Liver (tissue), 8 donors: ENCODE measurements at regions not wholly inside any gene's neighbourhood (a gene's known extent, or its start where the extent isn't known, plus 50 kb on each side); places are given as distances from the start of the nearest gene placed in this dataset.

Source experiments
- DNase-seq: peaks from one replicate; pipeline ENCODE4 v3.0.0-alpha.2; 2017; ENCODE audit warnings: low spot score
- H3K27ac ChIP-seq, 2 donors: one replicate each; pipeline ENCODE4 v1.7.0; 2013; ENCODE audit warnings: inconsistent platforms in 2 of 2, low read length in 2 of 2, control low read depth in 1 of 2, low read depth in 1 of 2, mild to moderate bottlenecking in 1 of 2
- H3K27me3 ChIP-seq, 4 donors: one replicate each; pipeline versions ENCODE4 v1.6.1 to v1.7.0; 2013; ENCODE audit warnings: low read length in 3 of 4, inconsistent platforms in 1 of 4, mild to moderate bottlenecking in 1 of 4, moderate library complexity in 1 of 4; ENCODE audit not compliant: control insufficient read depth in 4 of 4, insufficient read depth in 4 of 4
- H3K36me3 ChIP-seq, 4 donors: one replicate each; pipeline versions ENCODE4 v1.6.1 to v1.7.0; 2013; ENCODE audit warnings: low read length in 3 of 4, mild to moderate bottlenecking in 3 of 4, low read depth in 1 of 4, moderate library complexity in 1 of 4; ENCODE audit not compliant: control insufficient read depth in 4 of 4, insufficient read depth in 3 of 4
- H3K4me1 ChIP-seq, 4 donors: one replicate each; pipeline versions ENCODE4 v1.6.1 to v1.7.0; 2013; ENCODE audit warnings: low read length in 3 of 4, mild to moderate bottlenecking in 3 of 4, moderate library complexity in 1 of 4; ENCODE audit not compliant: control insufficient read depth in 4 of 4, insufficient read depth in 4 of 4
- H3K4me3 ChIP-seq, 3 donors: one replicate each; pipeline versions ENCODE4 v1.6.1 to v1.7.0; 2013; ENCODE audit warnings: low read length in 3 of 3, control low read depth in 1 of 3, low read depth in 1 of 3, mild to moderate bottlenecking in 1 of 3
- H3K9ac ChIP-seq, 2 donors: one replicate each; pipeline ENCODE4 v1.7.0; 2013; ENCODE audit warnings: low read length in 2 of 2, mild to moderate bottlenecking in 2 of 2, moderate library complexity in 2 of 2, control low read depth in 1 of 2, low read depth in 1 of 2
- H3K9me3 ChIP-seq, 4 donors: one replicate each; pipeline versions ENCODE4 v1.6.1 to v1.7.0; 2013; ENCODE audit warnings: low read length in 3 of 4; ENCODE audit not compliant: control insufficient read depth in 4 of 4
- ATF3 ChIP-seq: IDR thresholded peaks from 2 replicates; pipeline ENCODE4 v1.6.1; 2016; ENCODE audit warnings: antibody characterized with exemption
- CTCF ChIP-seq: fragments of 150-350 bp; IDR thresholded peaks from 2 replicates; pipeline ENCODE4 v1.5.1; 2017; ENCODE audit warnings: improper control_type of control experiment, low read depth, low read length; ENCODE audit not compliant: missing input control
- FOXA1 ChIP-seq: IDR thresholded peaks from 2 replicates; pipeline ENCODE4 v1.6.1; 2016; ENCODE audit warnings: antibody characterized with exemption
- FOXA2 ChIP-seq: IDR thresholded peaks from 2 replicates; pipeline ENCODE4 v1.6.1; 2016; ENCODE audit warnings: antibody characterized with exemption
- GABPA ChIP-seq, 2 donors: IDR thresholded peaks in 1 of 2; conservative IDR thresholded peaks in 1 of 2; 2 replicates each; pipeline ENCODE4 v1.6.1; 2016; ENCODE audit warnings: antibody characterized with exemption in 2 of 2, mild to moderate bottlenecking in 1 of 2, moderate library complexity in 1 of 2
- HNF4A ChIP-seq, 2 donors: conservative IDR thresholded peaks; 2 replicates each; pipeline ENCODE4 v1.6.1; 2016; ENCODE audit warnings: antibody characterized with exemption in 2 of 2, mild to moderate bottlenecking in 2 of 2
- HNF4G ChIP-seq: IDR thresholded peaks from 2 replicates; pipeline ENCODE4 v1.6.1; 2016; ENCODE audit warnings: antibody characterized with exemption
- NR2F2 ChIP-seq: IDR thresholded peaks from 2 replicates; pipeline ENCODE4 v1.6.1; 2016; ENCODE audit warnings: antibody characterized with exemption
- RAD21 ChIP-seq, 2 donors: IDR thresholded peaks; 2 replicates each; pipeline ENCODE4 v1.6.1; 2016; ENCODE audit warnings: antibody characterized with exemption in 2 of 2, mild to moderate bottlenecking in 2 of 2
- RXRA ChIP-seq, 2 donors: IDR thresholded peaks; 2 replicates each; pipeline ENCODE4 v1.6.1; 2017 to 2018; ENCODE audit warnings: antibody characterized with exemption in 2 of 2, mild to moderate bottlenecking in 1 of 2
- SP1 ChIP-seq: IDR thresholded peaks from 2 replicates; pipeline ENCODE4 v1.6.1; 2018; ENCODE audit warnings: antibody characterized with exemption, mild to moderate bottlenecking
- TAF1 ChIP-seq: conservative IDR thresholded peaks from 2 replicates; pipeline ENCODE4 v1.6.1; 2016; ENCODE audit warnings: antibody characterized with exemption, mild to moderate bottlenecking
- ZBTB33 ChIP-seq: IDR thresholded peaks from 2 replicates; pipeline ENCODE4 v1.6.1; 2016; ENCODE audit warnings: antibody characterized with exemption
- WGBS: extraction: QIAGEN DNeasy Blood & Tissue Kit; methylation state at CpG from one replicate; pipeline ENCODE4 v1.1.7; 2013; 5-methylcytosine and 5-hydroxymethylcytosine counted together
- TF ChIP-seq, protein P1 (sequence below): IDR thresholded peaks from 2 replicates; pipeline ENCODE4 v1.6.1; 2016; ENCODE audit warnings: antibody characterized with exemption
- TF ChIP-seq, protein P2 (sequence below): IDR thresholded peaks from 2 replicates; pipeline ENCODE4 v1.6.1; 2016; ENCODE audit warnings: antibody characterized with exemption, mild to moderate bottlenecking
- donor health status: healthy.
- donor health status: healthy.
- donor health status: healthy.
- donor health status: healthy.
- donor health status: healthy.

- TF ChIP-seq ZBTB33 (no peak), GABPA (IDR thresholded peaks at IDR 0.05 in 1 of 2, conservative IDR thresholded peaks at IDR 0.05 in 1 of 2) (no peak), TAF1 (no peak), CTCF (no peak), RAD21 (IDR thresholded peaks at IDR 0.05) (peak in 1 of 2 donors; percentile 42), FOXA1 (no peak), NR2F2 (peak; percentile 99), HNF4A (conservative IDR thresholded peaks at IDR 0.05) (no peak), RXRA (IDR thresholded peaks at IDR 0.05) (peak in 1 of 2 donors; percentile 27), FOXA2 (no peak), ATF3 (no peak), HNF4G (no peak), SP1 (peak; percentile 25)
- TF ChIP-seq, protein P1, sequence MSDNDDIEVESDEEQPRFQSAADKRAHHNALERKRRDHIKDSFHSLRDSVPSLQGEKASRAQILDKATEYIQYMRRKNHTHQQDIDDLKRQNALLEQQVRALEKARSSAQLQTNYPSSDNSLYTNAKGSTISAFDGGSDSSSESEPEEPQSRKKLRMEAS = no peak
- TF ChIP-seq, protein P2, sequence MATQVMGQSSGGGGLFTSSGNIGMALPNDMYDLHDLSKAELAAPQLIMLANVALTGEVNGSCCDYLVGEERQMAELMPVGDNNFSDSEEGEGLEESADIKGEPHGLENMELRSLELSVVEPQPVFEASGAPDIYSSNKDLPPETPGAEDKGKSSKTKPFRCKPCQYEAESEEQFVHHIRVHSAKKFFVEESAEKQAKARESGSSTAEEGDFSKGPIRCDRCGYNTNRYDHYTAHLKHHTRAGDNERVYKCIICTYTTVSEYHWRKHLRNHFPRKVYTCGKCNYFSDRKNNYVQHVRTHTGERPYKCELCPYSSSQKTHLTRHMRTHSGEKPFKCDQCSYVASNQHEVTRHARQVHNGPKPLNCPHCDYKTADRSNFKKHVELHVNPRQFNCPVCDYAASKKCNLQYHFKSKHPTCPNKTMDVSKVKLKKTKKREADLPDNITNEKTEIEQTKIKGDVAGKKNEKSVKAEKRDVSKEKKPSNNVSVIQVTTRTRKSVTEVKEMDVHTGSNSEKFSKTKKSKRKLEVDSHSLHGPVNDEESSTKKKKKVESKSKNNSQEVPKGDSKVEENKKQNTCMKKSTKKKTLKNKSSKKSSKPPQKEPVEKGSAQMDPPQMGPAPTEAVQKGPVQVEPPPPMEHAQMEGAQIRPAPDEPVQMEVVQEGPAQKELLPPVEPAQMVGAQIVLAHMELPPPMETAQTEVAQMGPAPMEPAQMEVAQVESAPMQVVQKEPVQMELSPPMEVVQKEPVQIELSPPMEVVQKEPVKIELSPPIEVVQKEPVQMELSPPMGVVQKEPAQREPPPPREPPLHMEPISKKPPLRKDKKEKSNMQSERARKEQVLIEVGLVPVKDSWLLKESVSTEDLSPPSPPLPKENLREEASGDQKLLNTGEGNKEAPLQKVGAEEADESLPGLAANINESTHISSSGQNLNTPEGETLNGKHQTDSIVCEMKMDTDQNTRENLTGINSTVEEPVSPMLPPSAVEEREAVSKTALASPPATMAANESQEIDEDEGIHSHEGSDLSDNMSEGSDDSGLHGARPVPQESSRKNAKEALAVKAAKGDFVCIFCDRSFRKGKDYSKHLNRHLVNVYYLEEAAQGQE = no peak
- no peak for DNase-seq
- WGBS = 65% methylated on average over 7 of the region's 7 CpGs
- H3K9ac ChIP-seq = no peak overlapping the region
- no peaks in the 10 kb centered on the region for H3K9me3 ChIP-seq
- H3K36me3 ChIP-seq = no peaks in the 10 kb centered on the region
- H3K4me3 ChIP-seq = no peak overlapping the region
- H3K4me1 ChIP-seq = peaks cover 0 to 6% (median 3%) of the 10 kb centered on the region in 4 donors
- H3K27ac ChIP-seq = no peak overlapping the region
- H3K27me3 ChIP-seq = no peaks in the 10 kb centered on the region
These were observed 121.6 kb upstream of the ERCC6L2 start for GRCh38 chr9:95753762-95754465.
